K562 (cell line): ENCODE measurements at regions not wholly inside any gene's neighbourhood (a gene's known extent, or its start where the extent isn't known, plus 50 kb on each side); places are given as distances from the start of the nearest gene placed in this dataset.

Source experiments
- CAMTA2 ChIP-seq: fragments of 250-450 bp; sonication (Bioruptor Pico); conservative IDR thresholded peaks from 2 replicates; pipeline ENCODE4 v1.5.1; 2022
- CHD1 ChIP-seq: fragments of 200-600 bp; sonication (generic); IDR thresholded peaks from one replicate; pipeline ENCODE4 v1.6.1; 2012; ENCODE audit warnings: mild to moderate bottlenecking, moderate library complexity, low read length, inconsistent platforms
- CTCF ChIP-seq, 3 experiments: IDR thresholded peaks in 2 of 3; conservative IDR thresholded peaks in 1 of 3; 2 replicates each; pipeline ENCODE4 v1.5.1; 2011 to 2012; ENCODE audit warnings: low read length in 3 of 3, mild to moderate bottlenecking in 3 of 3, control low read depth in 2 of 3, improper control_type of control experiment in 1 of 3, inconsistent platforms in 1 of 3, low read depth in 1 of 3, mixed read lengths in 1 of 3, moderate library complexity in 1 of 3; ENCODE audit not compliant: insufficient read depth in 2 of 3
- EP300 ChIP-seq: IDR thresholded peaks from 2 replicates; pipeline ENCODE4 v1.6.1; 2012; ENCODE audit warnings: low read length, improper control_type of control experiment
- EZH2 ChIP-seq: IDR thresholded peaks from 2 replicates; pipeline ENCODE4 v1.6.1; 2012; ENCODE audit warnings: low read depth, mild to moderate bottlenecking, inconsistent platforms, low read length, borderline replicate concordance
- POLR2A ChIP-seq: fragments of 450-650 bp; conservative IDR thresholded peaks from 2 replicates; pipeline ENCODE4 v1.6.1; 2016
- PRPF4 ChIP-seq: fragments of 200-400 bp; formaldehyde crosslinking; IDR thresholded peaks from one replicate; pipeline ENCODE4 v1.6.1; 2017; ENCODE audit warnings: low read length, low read depth, mild to moderate bottlenecking; ENCODE audit not compliant: insufficient read depth, poor library complexity, severe bottlenecking
- SRSF9 ChIP-seq: fragments of 200-400 bp; formaldehyde crosslinking; IDR thresholded peaks from 2 replicates; pipeline ENCODE4 v1.6.1; 2017; ENCODE audit warnings: low read depth, low read length, borderline replicate concordance
- USF1 ChIP-seq: sonication (generic); formaldehyde crosslinking; IDR thresholded peaks from 2 replicates; pipeline ENCODE4 v1.9.0; 2022; ENCODE audit warnings: mild to moderate bottlenecking, missing genetic modification reagents
- ZSCAN29 ChIP-seq: fragments of 450-650 bp; IDR thresholded peaks from 2 replicates; pipeline ENCODE4 v1.6.1; 2017

- TF ChIP-seq ZSCAN29 (no peak), CHD1 (no peak), SRSF9 (no peak), CTCF (IDR thresholded peaks at IDR 0.05 in 2 of 3, conservative IDR thresholded peaks at IDR 0.05 in 1 of 3; ENCODE audit: insufficient read depth in 2 of 3, low read depth in 1 of 3, low read length in 3 of 3) (no peak), CAMTA2 (CRISPR knock-in tag) (no peak), EP300 (no peak), POLR2A (no peak), PRPF4 (no peak), USF1 (CRISPR knock-in tag) (no peak), EZH2 (no peak)
Measured at GRCh38 chr5:109558364-109558763, 131.4 kb upstream of the MAN2A1 start.
